HL-60 (cell line): ENCODE measurements at regions not wholly inside any gene's neighbourhood (a gene's known extent, or its start where the extent isn't known, plus 50 kb on each side); places are given as distances from the start of the nearest gene placed in this dataset.

Source experiments
- POLR2AphosphoS5 ChIP-seq: IDR thresholded peaks from 2 replicates; pipeline ENCODE4 v1.6.1; 2012; ENCODE audit warnings: low read depth
- TF ChIP-seq, protein P1 (sequence below): IDR thresholded peaks from one replicate; pipeline ENCODE4 v1.5.1; 2011; ENCODE audit warnings: low read length, control low read depth, inconsistent platforms; ENCODE audit not compliant: insufficient read depth

DNA sequence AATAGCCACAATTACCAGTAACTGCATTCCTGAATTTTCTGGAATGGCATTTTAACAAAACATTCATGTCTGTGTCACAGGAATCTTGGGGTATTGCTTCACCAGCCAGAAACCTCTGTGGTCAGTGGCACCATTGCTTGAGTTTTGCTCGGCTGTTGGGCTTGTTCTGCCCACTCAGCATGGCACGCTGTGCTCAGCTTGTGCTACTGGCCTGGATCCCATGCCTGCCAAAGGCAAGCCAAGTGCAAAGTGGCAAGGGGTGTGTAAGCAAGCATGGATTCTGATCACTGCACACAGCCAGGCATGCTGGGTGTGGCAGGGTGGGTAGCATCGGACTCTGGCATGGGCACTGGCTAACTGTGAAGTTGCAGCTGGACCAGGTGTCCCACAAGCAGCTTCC, 1150.9 kb downstream of the MRPL39 start:
- TF ChIP-seq, protein P1, sequence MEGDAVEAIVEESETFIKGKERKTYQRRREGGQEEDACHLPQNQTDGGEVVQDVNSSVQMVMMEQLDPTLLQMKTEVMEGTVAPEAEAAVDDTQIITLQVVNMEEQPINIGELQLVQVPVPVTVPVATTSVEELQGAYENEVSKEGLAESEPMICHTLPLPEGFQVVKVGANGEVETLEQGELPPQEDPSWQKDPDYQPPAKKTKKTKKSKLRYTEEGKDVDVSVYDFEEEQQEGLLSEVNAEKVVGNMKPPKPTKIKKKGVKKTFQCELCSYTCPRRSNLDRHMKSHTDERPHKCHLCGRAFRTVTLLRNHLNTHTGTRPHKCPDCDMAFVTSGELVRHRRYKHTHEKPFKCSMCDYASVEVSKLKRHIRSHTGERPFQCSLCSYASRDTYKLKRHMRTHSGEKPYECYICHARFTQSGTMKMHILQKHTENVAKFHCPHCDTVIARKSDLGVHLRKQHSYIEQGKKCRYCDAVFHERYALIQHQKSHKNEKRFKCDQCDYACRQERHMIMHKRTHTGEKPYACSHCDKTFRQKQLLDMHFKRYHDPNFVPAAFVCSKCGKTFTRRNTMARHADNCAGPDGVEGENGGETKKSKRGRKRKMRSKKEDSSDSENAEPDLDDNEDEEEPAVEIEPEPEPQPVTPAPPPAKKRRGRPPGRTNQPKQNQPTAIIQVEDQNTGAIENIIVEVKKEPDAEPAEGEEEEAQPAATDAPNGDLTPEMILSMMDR, result no peak
- no peak for TF ChIP-seq POLR2AphosphoS5
